Left lung (tissue), 4 donors: ENCODE measurements at regions not wholly inside any gene's neighbourhood (a gene's known extent, or its start where the extent isn't known, plus 50 kb on each side); places are given as distances from the start of the nearest gene placed in this dataset.

Experiments used
- ATAC-seq: fragments of 200-7000 bp; cut with Tn5 transposase; one replicate; pipeline ENCODE4 v1.9.1; 2020; ENCODE audit warnings: moderate library complexity
- DNase-seq, 4 donors: peaks; one replicate each; pipeline ENCODE4 v3.0.0-alpha.2; 2013 to 2020
- H3K27ac ChIP-seq, 2 donors: fragments of 200-600 bp; sonication (generic) in 1 of 2; one replicate each; pipeline versions ENCODE4 v1.5.0 to v1.8.0; 2020 to 2021
- H3K27me3 ChIP-seq, 2 donors: fragments of 200-600 bp; sonication (generic) in 1 of 2; one replicate each; pipeline versions ENCODE4 v1.5.0 to v1.8.0; 2020 to 2021
- H3K36me3 ChIP-seq, 2 donors: fragments of 200-600 bp; sonication (generic) in 1 of 2; one replicate each; pipeline versions ENCODE4 v1.5.0 to v1.8.0; 2020 to 2021
- H3K4me1 ChIP-seq, 2 donors: fragments of 200-600 bp; one replicate each; pipeline ENCODE4 v1.8.0; 2021
- H3K4me3 ChIP-seq, 2 donors: fragments of 200-600 bp; sonication (generic) in 1 of 2; one replicate each; pipeline versions ENCODE4 v1.5.0 to v1.8.0; 2020 to 2021; ENCODE audit warnings: mild to moderate bottlenecking in 1 of 2
- H3K9me3 ChIP-seq, 2 donors: fragments of 200-600 bp; sonication (generic) in 1 of 2; one replicate each; pipeline versions ENCODE4 v1.5.0 to v1.8.0; 2020 to 2021
- CTCF ChIP-seq, 2 donors: fragments of 200-600 bp; sonication (generic) in 1 of 2; IDR thresholded peaks; one replicate each; pipeline versions ENCODE4 v1.5.0 to v1.8.0; 2021; ENCODE audit warnings: antibody characterized with exemption in 2 of 2
- intact Hi-C, 2 donors: fragments of 100-400 bp; cut with DNase I; formaldehyde crosslinking; loops; one replicate each; pipeline versions ENCODE4 v1.11.2 to v1.14.2; 2022
- donor health status: DM: no; HTN: yes; CAD: no.
- donor health status: DM: no; HTN: no; CAD: no.

- no peaks in the 10 kb centered on the region for H3K27me3 ChIP-seq
- H3K9me3 ChIP-seq, result no peaks in the 10 kb centered on the region
- peak; percentile 37 for ATAC-seq
- intact Hi-C loops, result no loop called here
- H3K27ac ChIP-seq, result peak overlapping the region; percentile 7 to 30
- DNase-seq, result no peak
- no peak for TF ChIP-seq CTCF (IDR thresholded peaks at IDR 0.05)
- no peaks in the 10 kb centered on the region for H3K36me3 ChIP-seq
- peaks cover 0 to 8% of the 10 kb centered on the region in 2 donors for H3K4me1 ChIP-seq
- H3K4me3 ChIP-seq, result no peak overlapping the region
Measured at GRCh38 chr14:65303190-65303898, 109.2 kb upstream of the FUT8 start.

GRCh38 chr14:65303899-65304222, 108.7 kb upstream of the FUT8 start:
- no peak overlapping the region for H3K4me3 ChIP-seq

GRCh38 chr14:65304239-65304638, 108.3 kb upstream of the FUT8 start:
- H3K27ac ChIP-seq, result no peak overlapping the region
- no peak for TF ChIP-seq CTCF (IDR thresholded peaks at IDR 0.05)
- H3K4me1 ChIP-seq, result peaks cover 0 to 8% of the 10 kb centered on the region in 2 donors
- H3K9me3 ChIP-seq, result no peaks in the 10 kb centered on the region
- intact Hi-C loops, result no loop called here
- ATAC-seq (no peak), DNase-seq (no peak)
- no peaks in the 10 kb centered on the region for H3K27me3 ChIP-seq
- H3K4me3 ChIP-seq, result no peak overlapping the region
- H3K36me3 ChIP-seq, result no peaks in the 10 kb centered on the region

More at GRCh38 chr14:65303899-65304222, 108.7 kb upstream of the FUT8 start:
- no peaks in the 10 kb centered on the region for H3K27me3 ChIP-seq
- intact Hi-C loops, result no loop called here
- DNase-seq (no peak), ATAC-seq (no peak)
- peaks cover 0 to 8% of the 10 kb centered on the region in 2 donors for H3K4me1 ChIP-seq
- H3K27ac ChIP-seq, result no peak overlapping the region
- no peak for TF ChIP-seq CTCF (IDR thresholded peaks at IDR 0.05)
- no peaks in the 10 kb centered on the region for H3K9me3 ChIP-seq
- H3K36me3 ChIP-seq, result no peaks in the 10 kb centered on the region

GRCh38 chr14:65304963-65305362, 107.6 kb upstream of the FUT8 start:
- no peak for TF ChIP-seq CTCF (IDR thresholded peaks at IDR 0.05)
- DNase-seq (no peak), ATAC-seq (no peak)
- intact Hi-C loops, result no loop called here
- no peak overlapping the region for H3K27ac ChIP-seq
- H3K27me3 ChIP-seq, result no peaks in the 10 kb centered on the region
- no peaks in the 10 kb centered on the region for H3K9me3 ChIP-seq
- H3K36me3 ChIP-seq, result no peaks in the 10 kb centered on the region
- peaks cover 0 to 8% of the 10 kb centered on the region in 2 donors for H3K4me1 ChIP-seq
- no peak overlapping the region for H3K4me3 ChIP-seq

- no peak overlapping the region for H3K27ac ChIP-seq
- DNase-seq (no peak), ATAC-seq (no peak)
- no peaks in the 10 kb centered on the region for H3K4me1 ChIP-seq
- H3K27me3 ChIP-seq, result no peaks in the 10 kb centered on the region
- intact Hi-C loops, result no loop called here
- no peak overlapping the region for H3K4me3 ChIP-seq
- no peaks in the 10 kb centered on the region for H3K9me3 ChIP-seq
- no peak for TF ChIP-seq CTCF (IDR thresholded peaks at IDR 0.05)
- no peaks in the 10 kb centered on the region for H3K36me3 ChIP-seq
Measured at GRCh38 chr14:65308536-65308935, 104.0 kb upstream of the FUT8 start.
